ENCODE measurements at regions not wholly inside any gene's neighbourhood (a gene's known extent, or its start where the extent isn't known, plus 50 kb on each side); places are given as distances from the start of the nearest gene placed in this dataset.

- DNase-seq (no peak), ATAC-seq (no peak)
- in situ Hi-C loops (cut with MboI; ENCODE audit: low sequenced_read_pairs in 4 of 4) (no loop called here), intact Hi-C loops (cut with DNase I; ENCODE audit: low total_unique reads) (no loop called here)
- Histone ChIP-seq H3K27ac (no peak overlapping the region), H3K27me3 (peaks cover 5 to 11% (median 9%) of the 10 kb centered on the region in 3 donors), H3K9me3 (no peaks in the 10 kb centered on the region), H3K4me1 (no peaks in the 10 kb centered on the region), H3K4me3 (no peak overlapping the region), H3K36me3 (no peaks in the 10 kb centered on the region)
- TF ChIP-seq CTCF (IDR thresholded peaks at IDR 0.05 in 4 of 5, conservative IDR thresholded peaks at IDR 0.05 in 1 of 5) (no peak), POLR2A (IDR thresholded peaks at IDR 0.05) (no peak)
Observed at GRCh38 chr3:43862470-43862869, 171.7 kb downstream of the ABHD5 start.

DNA sequence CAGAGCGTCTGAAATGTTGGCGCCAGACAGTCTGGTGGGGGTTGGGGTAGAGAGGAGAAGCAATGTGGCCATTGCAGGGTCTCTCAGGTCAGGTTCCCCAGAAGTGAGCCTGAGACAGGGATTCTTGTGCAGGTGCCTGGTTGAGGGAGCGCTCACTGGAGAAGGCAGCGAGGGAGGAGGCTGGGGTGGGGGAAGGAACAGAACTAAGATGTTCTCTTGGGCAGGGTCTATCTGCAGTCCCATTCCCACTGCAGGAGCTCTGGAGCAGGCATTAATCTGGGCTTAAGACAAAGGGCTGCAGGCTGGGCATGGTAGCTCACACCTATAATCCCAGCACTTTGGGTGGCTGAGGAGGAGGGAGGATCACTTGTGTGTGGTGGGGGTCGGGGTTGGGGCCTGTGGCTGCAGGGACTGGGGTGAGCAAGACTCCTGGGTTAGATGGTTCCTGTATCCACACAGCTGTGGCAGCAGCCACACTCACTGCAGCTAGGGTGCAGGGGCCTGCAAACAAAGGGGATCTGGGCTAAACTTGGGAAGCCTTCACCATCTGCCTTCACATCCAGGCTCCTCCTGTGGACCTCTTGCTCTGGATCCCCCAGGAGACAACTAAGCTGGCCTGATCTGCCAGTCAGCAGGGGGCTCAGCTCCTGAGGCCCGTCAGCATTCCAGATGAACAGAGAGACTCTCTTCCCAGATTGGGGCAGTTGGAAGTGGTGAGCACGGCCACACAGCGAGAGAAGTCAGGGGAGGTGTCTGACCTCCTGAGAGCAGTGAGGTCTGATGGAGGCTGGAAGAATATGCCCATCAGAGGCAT is 172.5 kb downstream of the ABHD5 start:
- ATAC-seq (no peak), DNase-seq (no peak)
- H3K36me3 ChIP-seq, result no peaks in the 10 kb centered on the region
- peaks cover 0 to 7% (median 4%) of the 10 kb centered on the region in 3 donors for H3K27me3 ChIP-seq
- in situ Hi-C loops (cut with MboI; ENCODE audit: low sequenced_read_pairs in 4 of 4), result no loop called here
- no peak overlapping the region for H3K27ac ChIP-seq
- H3K9me3 ChIP-seq, result no peaks in the 10 kb centered on the region
- H3K4me3 ChIP-seq, result no peak overlapping the region
- intact Hi-C loops (cut with DNase I; ENCODE audit: low total_unique reads), result no loop called here
- TF ChIP-seq CTCF (IDR thresholded peaks at IDR 0.05 in 4 of 5, conservative IDR thresholded peaks at IDR 0.05 in 1 of 5) (no peak), POLR2A (IDR thresholded peaks at IDR 0.05) (no peak)
- H3K4me1 ChIP-seq, result no peaks in the 10 kb centered on the region

DNA sequence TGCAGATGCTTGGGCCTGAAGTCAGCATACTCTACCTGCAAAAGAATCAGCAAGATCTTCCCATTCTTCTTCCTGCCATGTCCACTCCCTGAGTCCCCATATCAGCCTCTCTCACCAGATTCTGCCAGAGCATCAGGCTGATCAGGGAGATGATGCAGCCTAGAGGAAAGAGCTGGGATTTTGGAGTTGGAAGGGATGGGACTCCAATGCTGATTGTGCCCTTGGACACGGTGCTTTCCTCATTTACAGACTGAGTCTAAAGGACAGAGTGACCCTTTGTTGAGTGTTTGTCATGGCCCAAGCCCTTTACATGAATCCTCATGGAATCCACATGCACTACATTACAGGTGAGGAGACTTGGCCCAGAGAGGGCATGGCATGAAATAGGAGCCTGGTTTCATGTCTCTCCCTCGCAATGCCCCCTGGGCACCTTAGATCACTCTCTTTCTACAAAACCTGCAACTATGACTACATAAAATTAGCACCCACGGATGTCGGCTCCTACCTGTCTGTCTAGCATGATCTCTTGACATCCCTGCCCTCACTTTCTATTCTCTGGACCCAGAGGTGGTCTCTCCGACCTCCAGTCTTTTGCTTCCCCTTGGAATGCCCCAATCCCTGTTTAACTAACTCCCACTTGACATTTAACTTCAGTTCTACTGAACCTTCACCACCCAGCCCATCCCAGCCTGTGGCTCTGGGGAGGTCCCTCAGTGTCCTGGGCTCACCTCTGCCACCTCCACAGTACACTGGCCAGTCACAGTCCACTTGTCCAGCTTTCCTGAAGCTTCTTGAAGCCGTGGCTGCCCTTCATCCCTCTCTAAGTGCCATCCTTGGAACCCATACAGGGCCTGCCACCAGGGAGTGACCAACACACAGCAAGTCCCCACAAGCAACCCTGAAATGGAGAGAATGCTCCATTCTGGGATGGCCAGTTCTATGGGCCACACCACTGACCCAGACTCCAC is 173.5 kb downstream of the ABHD5 start:
- H3K27ac ChIP-seq, result no peak overlapping the region
- H3K9me3 ChIP-seq, result no peaks in the 10 kb centered on the region
- no peaks in the 10 kb centered on the region for H3K27me3 ChIP-seq
- in situ Hi-C loops (cut with MboI; ENCODE audit: low sequenced_read_pairs in 4 of 4), result no loop called here
- H3K36me3 ChIP-seq, result no peaks in the 10 kb centered on the region
- DNase-seq (no peak), ATAC-seq (no peak)
- intact Hi-C loops (cut with DNase I; ENCODE audit: low total_unique reads), result no loop called here
- TF ChIP-seq CTCF (IDR thresholded peaks at IDR 0.05 in 4 of 5, conservative IDR thresholded peaks at IDR 0.05 in 1 of 5) (no peak), POLR2A (IDR thresholded peaks at IDR 0.05) (no peak)
- H3K4me3 ChIP-seq, result no peak overlapping the region
- H3K4me1 ChIP-seq, result no peaks in the 10 kb centered on the region

DNA sequence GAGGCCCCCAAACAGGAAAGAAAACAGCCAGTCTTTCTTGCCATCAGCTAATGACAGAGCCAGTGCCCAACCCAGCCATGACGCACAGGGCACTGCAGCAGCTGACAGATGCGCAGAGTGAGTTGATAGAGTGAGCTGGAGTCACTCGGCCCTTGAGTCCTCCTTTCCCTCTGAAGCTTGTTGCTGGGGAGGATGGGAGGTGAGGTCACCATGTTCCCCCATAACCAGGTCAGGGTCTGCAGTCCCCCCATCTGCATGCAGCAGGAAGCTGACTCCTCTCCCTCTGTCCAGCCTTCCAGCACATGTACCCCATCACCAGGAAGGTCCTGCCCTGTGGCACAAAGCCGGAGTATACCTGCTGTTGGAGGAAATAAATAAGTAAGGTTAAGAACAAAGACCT is 174.6 kb downstream of the ABHD5 start:
- no peaks in the 10 kb centered on the region for H3K36me3 ChIP-seq
- in situ Hi-C loops (cut with MboI; ENCODE audit: low sequenced_read_pairs in 4 of 4) (no loop called here), intact Hi-C loops (cut with DNase I; ENCODE audit: low total_unique reads) (no loop called here)
- no peak overlapping the region for H3K27ac ChIP-seq
- H3K4me1 ChIP-seq, result no peaks in the 10 kb centered on the region
- TF ChIP-seq POLR2A (IDR thresholded peaks at IDR 0.05), result no peak
- TF ChIP-seq CTCF (IDR thresholded peaks at IDR 0.05 in 4 of 5, conservative IDR thresholded peaks at IDR 0.05 in 1 of 5), result no peak
- DNase-seq, result no peak
- H3K9me3 ChIP-seq, result no peaks in the 10 kb centered on the region
- no peaks in the 10 kb centered on the region for H3K27me3 ChIP-seq
- no peak for ATAC-seq
- no peak overlapping the region for H3K4me3 ChIP-seq

Data from gastrocnemius medialis (tissue), 4 donors.